HG03432 (cell line): ENCODE measurements at regions not wholly inside any gene's neighbourhood (a gene's known extent, or its start where the extent isn't known, plus 50 kb on each side); places are given as distances from the start of the nearest gene placed in this dataset.
"Not testable (repeated sequence)": the region's sequence is repeated elsewhere in the genome, so short reads cannot be mapped to it uniquely, and the experiment has no call there.

ENCODE experiments used
- ATAC-seq: cut with Tn5 transposase; IDR thresholded peaks from one replicate; pipeline ENCODE4 v1.9.1; 2021; ENCODE audit warnings: mild to moderate bottlenecking, moderate library complexity; ENCODE audit not compliant: unreplicated experiment

- ATAC-seq, result no peak
These were observed 92.7 kb downstream of the C12orf75 start for GRCh38 chr12:105423237-105423636.

GRCh38 chr12:105423921-105424320, 93.4 kb downstream of the C12orf75 start:
- no peak for ATAC-seq

- no peak for ATAC-seq
These were observed 95.0 kb downstream of the C12orf75 start for GRCh38 chr12:105425254-105426174.

- no peak for ATAC-seq
These were observed 96.3 kb downstream of the C12orf75 start for GRCh38 chr12:105426766-105427165.

GRCh38 chr12:105427883-105428282, 97.4 kb downstream of the C12orf75 start:
- no peak for ATAC-seq

- no peak for ATAC-seq
These were observed 98.4 kb downstream of the C12orf75 start for GRCh38 chr12:105428793-105429395.

- no peak for ATAC-seq
These were observed 99.0 kb downstream of the C12orf75 start for GRCh38 chr12:105429511-105429910.

- no peak for ATAC-seq
These were observed 101.1 kb downstream of the C12orf75 start for GRCh38 chr12:105431537-105432100.

GRCh38 chr12:105433804-105434203, 103.3 kb downstream of the C12orf75 start:
- no peak for ATAC-seq

- no peak for ATAC-seq
These were observed 106.1 kb downstream of the C12orf75 start for GRCh38 chr12:105436636-105437035.

- ATAC-seq, result no peak
These were observed 109.7 kb downstream of the C12orf75 start for GRCh38 chr12:105440037-105440664.

- ATAC-seq, result no peak
These were observed 113.5 kb downstream of the C12orf75 start for GRCh38 chr12:105443802-105444652.

- ATAC-seq, result no peak
These were observed 114.2 kb downstream of the C12orf75 start for GRCh38 chr12:105444653-105445102.

- no peak for ATAC-seq
These were observed 114.8 kb downstream of the C12orf75 start for GRCh38 chr12:105445249-105445648.

GRCh38 chr12:105445649-105446048, 115.2 kb downstream of the C12orf75 start:
- ATAC-seq, result no peak

- not testable (repeated sequence) for ATAC-seq
These were observed 116.0 kb downstream of the C12orf75 start for GRCh38 chr12:105446460-105446859.

GRCh38 chr12:105449431-105449830, 118.9 kb downstream of the C12orf75 start:
- no peak for ATAC-seq

- ATAC-seq, result no peak
These were observed 120.7 kb downstream of the C12orf75 start for GRCh38 chr12:105451211-105451610.

GRCh38 chr12:105451798-105452197, 121.3 kb downstream of the C12orf75 start:
- no peak for ATAC-seq

GRCh38 chr12:105453316-105453715, 122.8 kb downstream of the C12orf75 start:
- ATAC-seq, result no peak
